ENCODE measurements at regions not wholly inside any gene's neighbourhood (a gene's known extent, or its start where the extent isn't known, plus 50 kb on each side); places are given as distances from the start of the nearest gene placed in this dataset.

GRCh38 chr3:72255191-72255590 lies 470.2 kb upstream of the PROK2 start:
- intact Hi-C loops (cut with DNase I; ENCODE audit: low total_unique reads): no loop called here
- Histone ChIP-seq H3K27ac (peak overlapping the region in 1 of 2 donors; percentile 42), H3K27me3 (no peaks in the 10 kb centered on the region), H3K9me3 (no peaks in the 10 kb centered on the region), H3K4me1 (peaks cover 0 to 12% of the 10 kb centered on the region in 2 donors), H3K4me3 (no peak overlapping the region), H3K36me3 (no peaks in the 10 kb centered on the region)
- peak in 1 of 2 donors; percentile 26 for DNase-seq
- TF ChIP-seq CTCF (IDR thresholded peaks at IDR 0.05): no peak
- no peak for TF ChIP-seq POLR2A (IDR thresholded peaks at IDR 0.05)

GRCh38 chr3:72254483-72254882 lies 469.5 kb upstream of the PROK2 start:
- Histone ChIP-seq H3K4me1 (peaks cover 0 to 12% of the 10 kb centered on the region in 2 donors), H3K27ac (no peak overlapping the region), H3K9me3 (no peaks in the 10 kb centered on the region), H3K27me3 (no peaks in the 10 kb centered on the region), H3K4me3 (no peak overlapping the region), H3K36me3 (no peaks in the 10 kb centered on the region)
- TF ChIP-seq POLR2A (IDR thresholded peaks at IDR 0.05) (no peak), CTCF (IDR thresholded peaks at IDR 0.05) (no peak)
- intact Hi-C loops (cut with DNase I; ENCODE audit: low total_unique reads): no loop called here
- DNase-seq: no peak

- H3K4me3 ChIP-seq: no peak overlapping the region
- DNase-seq: no peak
- intact Hi-C loops (cut with DNase I; ENCODE audit: low total_unique reads): no loop called here
These were observed 465.8 kb upstream of the PROK2 start for GRCh38 chr3:72250725-72251124.

GRCh38 chr3:72248869-72249268 lies 463.9 kb upstream of the PROK2 start:
- H3K27ac ChIP-seq: no peak overlapping the region
- no peaks in the 10 kb centered on the region for H3K36me3 ChIP-seq
- DNase-seq: no peak
- no peak overlapping the region for H3K4me3 ChIP-seq
- no peaks in the 10 kb centered on the region for H3K4me1 ChIP-seq
- no peaks in the 10 kb centered on the region for H3K9me3 ChIP-seq
- no peak for TF ChIP-seq CTCF (IDR thresholded peaks at IDR 0.05)
- no peak for TF ChIP-seq POLR2A (IDR thresholded peaks at IDR 0.05)
- intact Hi-C loops (cut with DNase I; ENCODE audit: low total_unique reads): no loop called here
- no peaks in the 10 kb centered on the region for H3K27me3 ChIP-seq

More at GRCh38 chr3:72250725-72251124, 465.8 kb upstream of the PROK2 start:
- Histone ChIP-seq H3K27me3 (no peaks in the 10 kb centered on the region), H3K27ac (no peak overlapping the region), H3K4me1 (peaks cover 0 to 7% of the 10 kb centered on the region in 2 donors), H3K9me3 (no peaks in the 10 kb centered on the region), H3K36me3 (no peaks in the 10 kb centered on the region)
- TF ChIP-seq POLR2A (IDR thresholded peaks at IDR 0.05): no peak
- no peak for TF ChIP-seq CTCF (IDR thresholded peaks at IDR 0.05)

- Histone ChIP-seq H3K9me3 (no peaks in the 10 kb centered on the region), H3K36me3 (no peaks in the 10 kb centered on the region), H3K4me1 (no peaks in the 10 kb centered on the region), H3K4me3 (no peak overlapping the region), H3K27me3 (no peaks in the 10 kb centered on the region), H3K27ac (no peak overlapping the region)
- no peak for DNase-seq
- TF ChIP-seq CTCF (IDR thresholded peaks at IDR 0.05): no peak
- TF ChIP-seq POLR2A (IDR thresholded peaks at IDR 0.05): no peak
- intact Hi-C loops (cut with DNase I; ENCODE audit: low total_unique reads): no loop called here
These were observed 463.4 kb upstream of the PROK2 start for GRCh38 chr3:72248389-72248761.
